ENCODE measurements at regions not wholly inside any gene's neighbourhood (a gene's known extent, or its start where the extent isn't known, plus 50 kb on each side); places are given as distances from the start of the nearest gene placed in this dataset.

- DNase-seq, result no peak
- Histone ChIP-seq H3K4me3 (no peak overlapping the region), H3K36me3 (no peaks in the 10 kb centered on the region), H3K27ac (no peak overlapping the region), H3K27me3 (no peaks in the 10 kb centered on the region), H3K9me3 (no peaks in the 10 kb centered on the region), H3K4me1 (no peaks in the 10 kb centered on the region)
- intact Hi-C loops (cut with DNase I; ENCODE audit: low total_unique reads), result no loop called here
- no peak for TF ChIP-seq POLR2A (IDR thresholded peaks at IDR 0.05)
- TF ChIP-seq CTCF (IDR thresholded peaks at IDR 0.05), result no peak
Observed at GRCh38 chr4:13112030-13112429, 372.1 kb downstream of the RAB28 start.

- Histone ChIP-seq H3K4me3 (no peak overlapping the region), H3K36me3 (no peaks in the 10 kb centered on the region), H3K27ac (no peak overlapping the region), H3K4me1 (no peaks in the 10 kb centered on the region), H3K27me3 (no peaks in the 10 kb centered on the region), H3K9me3 (no peaks in the 10 kb centered on the region)
- no peak for TF ChIP-seq POLR2A (IDR thresholded peaks at IDR 0.05)
- no peak for TF ChIP-seq CTCF (IDR thresholded peaks at IDR 0.05)
- intact Hi-C loops (cut with DNase I; ENCODE audit: low total_unique reads), result no loop called here
- DNase-seq, result no peak
Observed at GRCh38 chr4:13109536-13109935, 374.6 kb downstream of the RAB28 start.

GRCh38 chr4:13108096-13108495, 376.0 kb downstream of the RAB28 start:
- no peaks in the 10 kb centered on the region for H3K9me3 ChIP-seq
- H3K27me3 ChIP-seq, result no peaks in the 10 kb centered on the region
- TF ChIP-seq CTCF (IDR thresholded peaks at IDR 0.05) (no peak), POLR2A (IDR thresholded peaks at IDR 0.05) (no peak)
- no peak overlapping the region for H3K27ac ChIP-seq
- intact Hi-C loops (cut with DNase I; ENCODE audit: low total_unique reads), result no loop called here
- DNase-seq, result no peak
- no peaks in the 10 kb centered on the region for H3K36me3 ChIP-seq
- no peaks in the 10 kb centered on the region for H3K4me1 ChIP-seq
- H3K4me3 ChIP-seq, result no peak overlapping the region

- intact Hi-C loops (cut with DNase I; ENCODE audit: low total_unique reads), result no loop called here
- TF ChIP-seq POLR2A (IDR thresholded peaks at IDR 0.05), result no peak
- TF ChIP-seq CTCF (IDR thresholded peaks at IDR 0.05), result no peak
- no peak for DNase-seq
- Histone ChIP-seq H3K27me3 (no peaks in the 10 kb centered on the region), H3K27ac (no peak overlapping the region), H3K4me1 (no peaks in the 10 kb centered on the region), H3K9me3 (no peaks in the 10 kb centered on the region), H3K4me3 (no peak overlapping the region), H3K36me3 (no peaks in the 10 kb centered on the region)
Observed at GRCh38 chr4:13103382-13104015, 380.6 kb downstream of the RAB28 start.

- DNase-seq, result no peak
- no peak overlapping the region for H3K27ac ChIP-seq
- intact Hi-C loops (cut with DNase I; ENCODE audit: low total_unique reads), result no loop called here
- H3K9me3 ChIP-seq, result no peaks in the 10 kb centered on the region
- no peak overlapping the region for H3K4me3 ChIP-seq
- no peaks in the 10 kb centered on the region for H3K36me3 ChIP-seq
- H3K4me1 ChIP-seq, result no peaks in the 10 kb centered on the region
- no peak for TF ChIP-seq CTCF (IDR thresholded peaks at IDR 0.05)
- TF ChIP-seq POLR2A (IDR thresholded peaks at IDR 0.05), result no peak
- no peaks in the 10 kb centered on the region for H3K27me3 ChIP-seq
Observed at GRCh38 chr4:13102092-13102742, 381.9 kb downstream of the RAB28 start.
